Lower leg skin (tissue), 4 donors: ENCODE measurements at regions not wholly inside any gene's neighbourhood (a gene's known extent, or its start where the extent isn't known, plus 50 kb on each side); places are given as distances from the start of the nearest gene placed in this dataset.

ENCODE experiments used
- DNase-seq, 2 donors: peaks; one replicate each; pipeline ENCODE4 v3.0.0-alpha.2; 2019; ENCODE audit warnings: low spot score in 2 of 2
- H3K4me3 ChIP-seq: fragments of 200-600 bp; sonication (generic); 2 replicates; pipeline ENCODE4 v1.5.1; 2017; ENCODE audit warnings: mild to moderate bottlenecking, low read depth; ENCODE audit not compliant: poor library complexity, severe bottlenecking
- CTCF ChIP-seq, 3 donors: fragments of 450-650 bp; IDR thresholded peaks; one replicate each; pipeline ENCODE4 v1.5.1; 2016; ENCODE audit warnings: antibody characterized with exemption in 3 of 3, mild to moderate bottlenecking in 3 of 3, moderate library complexity in 2 of 3
- POLR2A ChIP-seq, 2 donors: fragments of 450-650 bp; IDR thresholded peaks; one replicate each; pipeline ENCODE4 v1.6.1; 2016 to 2017; ENCODE audit warnings: antibody characterized with exemption in 2 of 2, mild to moderate bottlenecking in 1 of 2, moderate library complexity in 1 of 2
- WGBS, 2 donors: methylation state at CpG; one replicate each; pipeline ENCODE4 v1.1.5; 2018; 5-methylcytosine and 5-hydroxymethylcytosine counted together
- intact Hi-C: fragments of 100-400 bp; cut with DNase I; formaldehyde crosslinking; loops from one replicate; pipeline ENCODE4 v1.15.0; 2023; ENCODE audit warnings: low total_unique reads

GRCh38 chr11:11752679-11753078, 89.1 kb upstream of the USP47 start:
- intact Hi-C loops: no loop called here
- DNase-seq: no peak
- WGBS, 2 donors: 64 to 67% methylated on average over 3 of the region's 3 CpGs
- no peak overlapping the region for H3K4me3 ChIP-seq
- no peak for TF ChIP-seq CTCF (IDR thresholded peaks at IDR 0.05)
- TF ChIP-seq POLR2A (IDR thresholded peaks at IDR 0.05): no peak

- intact Hi-C loops: no loop called here
- WGBS, 2 donors: 93 to 98% methylated on average over 2 of the region's 2 CpGs
- TF ChIP-seq CTCF (IDR thresholded peaks at IDR 0.05) (no peak), POLR2A (IDR thresholded peaks at IDR 0.05) (no peak)
- no peak for DNase-seq
- H3K4me3 ChIP-seq: no peak overlapping the region
Measured at GRCh38 chr11:11750017-11750878, 91.5 kb upstream of the USP47 start.

GRCh38 chr11:11748706-11749365, 92.9 kb upstream of the USP47 start:
- WGBS, 2 donors: 62 to 67% methylated on average over 4 of the region's 4 CpGs
- H3K4me3 ChIP-seq: no peak overlapping the region
- intact Hi-C loops: no loop called here
- DNase-seq: no peak
- no peak for TF ChIP-seq CTCF (IDR thresholded peaks at IDR 0.05)
- no peak for TF ChIP-seq POLR2A (IDR thresholded peaks at IDR 0.05)

GRCh38 chr11:11747570-11747969, 94.2 kb upstream of the USP47 start:
- TF ChIP-seq CTCF (IDR thresholded peaks at IDR 0.05) (no peak), POLR2A (IDR thresholded peaks at IDR 0.05) (no peak)
- intact Hi-C loops: no loop called here
- DNase-seq: no peak
- 91 to 97% methylated on average over 1 of the region's 1 CpG for WGBS, 2 donors
- no peak overlapping the region for H3K4me3 ChIP-seq

GRCh38 chr11:11746449-11746848, 95.3 kb upstream of the USP47 start:
- DNase-seq: no peak
- H3K4me3 ChIP-seq: no peak overlapping the region
- 50 to 53% methylated on average over 1 of the region's 1 CpG for whole genome bisulfite sequencing, 2 donors
- TF ChIP-seq CTCF (IDR thresholded peaks at IDR 0.05) (no peak), POLR2A (IDR thresholded peaks at IDR 0.05) (no peak)
- intact Hi-C loops: no loop called here
